ENCODE measurements at regions not wholly inside any gene's neighbourhood (a gene's known extent, or its start where the extent isn't known, plus 50 kb on each side); places are given as distances from the start of the nearest gene placed in this dataset.
"Not testable (repeated sequence)": the region's sequence is repeated elsewhere in the genome, so short reads cannot be mapped to it uniquely, and the experiment has no call there.

DNA sequence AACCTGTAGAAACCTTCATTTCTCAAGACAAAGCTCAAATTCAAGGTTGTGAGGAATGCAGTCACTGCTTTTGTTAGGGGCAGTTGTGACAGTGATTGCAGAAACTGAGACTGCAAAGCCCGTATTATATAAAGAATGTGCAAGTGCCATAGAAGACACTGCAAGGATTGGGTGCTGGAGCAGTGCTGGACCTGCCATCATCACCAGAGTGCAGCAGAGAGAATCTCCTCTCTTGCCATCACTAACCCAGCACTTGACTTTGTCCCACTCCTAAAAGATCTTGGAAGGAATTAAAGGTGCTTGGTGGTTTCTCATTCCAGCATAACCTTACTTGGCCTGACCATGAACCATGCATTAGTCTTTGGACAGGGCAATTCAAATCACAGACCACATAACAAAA lies 81.1 kb upstream of the VKORC1L1 start:
- H3K27me3 ChIP-seq; H3K9me3 ChIP-seq (ENCODE audit: low read depth); DNase-seq (ENCODE audit: low read depth in 1 of 2, low spot score in 1 of 2): not testable (repeated sequence)

DNA sequence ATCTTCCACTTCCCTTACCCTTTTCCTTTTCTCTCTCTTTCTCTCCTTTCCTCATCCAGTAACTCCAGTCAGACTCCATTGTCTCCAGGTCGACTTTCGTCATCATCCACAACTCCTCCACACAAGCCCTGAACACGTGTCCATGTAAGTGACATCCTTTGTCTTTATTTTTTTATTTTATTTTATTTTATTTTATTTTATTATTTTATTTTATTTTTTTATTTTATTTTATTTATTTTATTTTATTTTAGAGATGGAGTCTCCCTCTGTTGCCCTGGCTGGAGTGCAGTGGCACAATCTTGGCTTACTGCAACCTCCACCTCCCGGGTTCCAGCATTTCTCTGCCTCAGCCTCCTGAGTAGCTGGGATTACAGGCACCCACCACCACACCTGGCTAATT lies 80.1 kb upstream of the VKORC1L1 start:
- not testable (repeated sequence) for H3K9me3 ChIP-seq (ENCODE audit: low read depth); H3K4me3 ChIP-seq; H3K27ac ChIP-seq; DNase-seq (ENCODE audit: low read depth in 1 of 2, low spot score in 1 of 2); H3K4me1 ChIP-seq (ENCODE audit: low read depth); H3K27me3 ChIP-seq; H3K36me3 ChIP-seq

More for the DNA sequence above, 81.1 kb upstream of the VKORC1L1 start:
- H3K4me1 ChIP-seq (ENCODE audit: low read depth); H3K27ac ChIP-seq; H3K36me3 ChIP-seq; H3K4me3 ChIP-seq: not testable (repeated sequence)

DNA sequence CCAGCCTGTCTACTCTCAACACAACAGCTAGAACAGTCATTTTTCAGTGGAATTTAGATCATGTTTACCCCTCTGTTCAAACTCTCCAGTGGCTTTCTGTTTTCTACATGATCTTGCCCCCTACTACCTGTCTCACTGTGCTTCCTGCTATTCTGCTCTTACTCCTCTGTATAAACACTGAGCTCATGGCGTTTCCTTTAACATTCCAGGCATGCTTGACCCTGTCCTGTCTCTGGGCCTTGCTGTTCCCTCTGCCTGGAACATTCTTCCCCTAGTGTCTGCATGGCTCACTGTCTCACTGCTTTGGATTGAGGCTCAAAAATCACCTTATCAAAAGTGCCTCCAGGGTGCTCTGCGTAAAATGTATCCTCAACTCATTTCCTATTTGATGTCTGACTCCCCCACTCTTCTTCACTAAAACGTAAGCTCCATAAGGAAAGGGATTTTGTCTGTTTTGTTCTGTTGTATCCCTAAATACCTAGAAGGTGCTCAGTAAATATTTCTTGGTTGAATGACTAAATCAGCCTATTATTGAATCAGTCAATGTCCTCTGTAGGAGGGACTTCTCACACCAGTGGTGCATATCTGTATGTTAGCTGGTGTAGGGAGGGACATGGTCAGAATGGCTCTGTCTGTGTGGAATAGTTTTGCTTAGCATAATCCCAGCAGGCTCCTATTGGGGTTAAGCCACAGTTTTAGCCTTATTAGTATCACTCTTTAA lies 78.0 kb upstream of the VKORC1L1 start:
- H3K27me3 ChIP-seq; H3K4me1 ChIP-seq (ENCODE audit: low read depth); H3K9me3 ChIP-seq (ENCODE audit: low read depth); H3K36me3 ChIP-seq; H3K27ac ChIP-seq; H3K4me3 ChIP-seq: not testable (repeated sequence)
- peak in 1 of 2 donors; percentile 21 for DNase-seq (ENCODE audit: low read depth in 1 of 2, low spot score in 1 of 2)

- not testable (repeated sequence) for H3K4me3 ChIP-seq; DNase-seq (ENCODE audit: low read depth in 1 of 2, low spot score in 1 of 2); H3K27me3 ChIP-seq; H3K9me3 ChIP-seq (ENCODE audit: low read depth); H3K27ac ChIP-seq; H3K4me1 ChIP-seq (ENCODE audit: low read depth); H3K36me3 ChIP-seq
Measured at GRCh38 chr7:65795392-65795716, 77.5 kb upstream of the VKORC1L1 start.

- Histone ChIP-seq H3K36me3 (no peaks in the 10 kb centered on the region), H3K4me1 (ENCODE audit: low read depth) (peaks cover 3% of the 10 kb centered on the region), H3K27ac (no peak overlapping the region), H3K4me3 (no peak overlapping the region), H3K27me3 (no peaks in the 10 kb centered on the region), H3K9me3 (ENCODE audit: low read depth) (no peaks in the 10 kb centered on the region)
- DNase-seq (ENCODE audit: low read depth in 1 of 2, low spot score in 1 of 2): no peak
- TF ChIP-seq, protein P1, sequence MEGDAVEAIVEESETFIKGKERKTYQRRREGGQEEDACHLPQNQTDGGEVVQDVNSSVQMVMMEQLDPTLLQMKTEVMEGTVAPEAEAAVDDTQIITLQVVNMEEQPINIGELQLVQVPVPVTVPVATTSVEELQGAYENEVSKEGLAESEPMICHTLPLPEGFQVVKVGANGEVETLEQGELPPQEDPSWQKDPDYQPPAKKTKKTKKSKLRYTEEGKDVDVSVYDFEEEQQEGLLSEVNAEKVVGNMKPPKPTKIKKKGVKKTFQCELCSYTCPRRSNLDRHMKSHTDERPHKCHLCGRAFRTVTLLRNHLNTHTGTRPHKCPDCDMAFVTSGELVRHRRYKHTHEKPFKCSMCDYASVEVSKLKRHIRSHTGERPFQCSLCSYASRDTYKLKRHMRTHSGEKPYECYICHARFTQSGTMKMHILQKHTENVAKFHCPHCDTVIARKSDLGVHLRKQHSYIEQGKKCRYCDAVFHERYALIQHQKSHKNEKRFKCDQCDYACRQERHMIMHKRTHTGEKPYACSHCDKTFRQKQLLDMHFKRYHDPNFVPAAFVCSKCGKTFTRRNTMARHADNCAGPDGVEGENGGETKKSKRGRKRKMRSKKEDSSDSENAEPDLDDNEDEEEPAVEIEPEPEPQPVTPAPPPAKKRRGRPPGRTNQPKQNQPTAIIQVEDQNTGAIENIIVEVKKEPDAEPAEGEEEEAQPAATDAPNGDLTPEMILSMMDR (IDR thresholded peaks at IDR 0.05; ENCODE audit: low read depth, low read length): no peak
Measured at GRCh38 chr7:65796205-65796604, 76.7 kb upstream of the VKORC1L1 start.

GRCh38 chr7:65797086-65797485 lies 75.8 kb upstream of the VKORC1L1 start:
- DNase-seq (ENCODE audit: low read depth in 1 of 2, low spot score in 1 of 2); H3K27me3 ChIP-seq; H3K4me3 ChIP-seq; H3K36me3 ChIP-seq; H3K9me3 ChIP-seq (ENCODE audit: low read depth); H3K27ac ChIP-seq; H3K4me1 ChIP-seq (ENCODE audit: low read depth): not testable (repeated sequence)

DNA sequence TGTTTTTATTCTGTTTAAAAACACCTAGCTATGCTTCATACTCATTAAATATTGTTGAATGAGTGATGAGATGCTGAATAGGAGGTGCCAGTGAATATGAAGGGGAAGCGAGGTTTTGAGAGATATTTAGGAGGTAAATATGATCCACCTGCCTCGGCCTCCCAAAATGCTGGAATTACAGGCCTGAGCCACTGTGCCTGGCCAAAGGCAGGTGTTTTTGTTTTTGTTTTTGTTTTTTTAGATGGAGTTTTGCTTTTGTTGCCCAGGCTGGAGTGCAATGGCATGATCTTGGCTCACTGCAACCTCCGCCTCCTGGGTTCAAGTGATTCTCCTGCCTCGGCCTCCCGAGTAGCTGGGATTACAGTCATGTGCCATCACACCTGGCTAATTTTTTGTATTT lies 75.3 kb upstream of the VKORC1L1 start:
- H3K9me3 ChIP-seq (ENCODE audit: low read depth); H3K27me3 ChIP-seq; DNase-seq (ENCODE audit: low read depth in 1 of 2, low spot score in 1 of 2); H3K4me1 ChIP-seq (ENCODE audit: low read depth); H3K36me3 ChIP-seq; H3K27ac ChIP-seq; H3K4me3 ChIP-seq: not testable (repeated sequence)

- no peaks in the 10 kb centered on the region for H3K27me3 ChIP-seq
- TF ChIP-seq, protein P1 (IDR thresholded peaks at IDR 0.05; ENCODE audit: low read depth, low read length): no peak
- peaks cover 3% of the 10 kb centered on the region for H3K4me1 ChIP-seq (ENCODE audit: low read depth)
- no peaks in the 10 kb centered on the region for H3K36me3 ChIP-seq
- no peaks in the 10 kb centered on the region for H3K9me3 ChIP-seq (ENCODE audit: low read depth)
- H3K27ac ChIP-seq: no peak overlapping the region
- DNase-seq (ENCODE audit: low read depth in 1 of 2, low spot score in 1 of 2): peak in 1 of 2 donors; percentile 49
- H3K4me3 ChIP-seq: no peak overlapping the region
Measured at GRCh38 chr7:65798111-65799075, 74.5 kb upstream of the VKORC1L1 start.

DNA sequence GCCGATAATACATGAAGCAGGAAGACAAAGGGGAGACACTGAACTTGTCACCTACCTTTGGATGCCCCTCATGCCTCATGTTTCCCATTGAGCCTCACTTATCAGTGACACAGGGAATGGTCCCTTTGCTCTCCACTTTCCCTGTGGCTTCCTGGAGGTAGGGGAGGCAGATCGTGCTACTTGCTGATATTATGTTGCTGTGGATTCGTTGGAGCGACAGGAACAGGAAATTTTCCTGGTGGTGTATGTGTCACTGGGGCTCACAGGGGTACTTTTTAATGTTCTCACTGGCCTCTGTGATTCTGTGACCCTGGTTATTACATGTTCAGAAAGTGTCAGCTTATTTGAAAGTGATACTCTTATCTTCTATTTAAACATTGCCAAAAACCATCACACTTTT lies 72.7 kb upstream of the VKORC1L1 start:
- not testable (repeated sequence) for H3K9me3 ChIP-seq (ENCODE audit: low read depth); H3K4me1 ChIP-seq (ENCODE audit: low read depth); DNase-seq (ENCODE audit: low read depth in 1 of 2, low spot score in 1 of 2); H3K4me3 ChIP-seq; H3K27me3 ChIP-seq; H3K36me3 ChIP-seq; H3K27ac ChIP-seq
